GOT3 (cell line): ENCODE measurements at regions not wholly inside any gene's neighbourhood (a gene's known extent, or its start where the extent isn't known, plus 50 kb on each side); places are given as distances from the start of the nearest gene placed in this dataset.
"Not testable (repeated sequence)": the region's sequence is repeated elsewhere in the genome, so short reads cannot be mapped to it uniquely, and the experiment has no call there.

Experiments
- DNase-seq: peaks from one replicate; lab custom pipeline; 2025; ENCODE audit warnings: mixed read lengths; lab: John Stamatoyannopoulos, UW

GRCh38 chr7:108627476-108628051, 57.9 kb downstream of the DNAJB9 start:
- DNase-seq: no peak

- DNase-seq: no peak
These were observed 59.0 kb downstream of the DNAJB9 start for GRCh38 chr7:108628678-108629077.

- DNase-seq: no peak
These were observed 60.2 kb downstream of the DNAJB9 start for GRCh38 chr7:108629651-108630400.

GRCh38 chr7:108634036-108634435, 64.4 kb downstream of the DNAJB9 start:
- DNase-seq: no peak

- no peak for DNase-seq
These were observed 64.9 kb downstream of the DNAJB9 start for GRCh38 chr7:108634535-108634934.

- no peak for DNase-seq
These were observed 67.5 kb downstream of the DNAJB9 start for GRCh38 chr7:108637049-108637621.

- no peak for DNase-seq
These were observed 72.5 kb downstream of the DNAJB9 start for GRCh38 chr7:108642126-108642525.

- no peak for DNase-seq
These were observed 73.5 kb downstream of the DNAJB9 start for GRCh38 chr7:108643136-108643535.

- no peak for DNase-seq
These were observed 79.3 kb downstream of the DNAJB9 start for GRCh38 chr7:108648989-108649388.

- DNase-seq: no peak
These were observed 80.8 kb downstream of the DNAJB9 start for GRCh38 chr7:108650467-108650866.

GRCh38 chr7:108652886-108653285, 83.2 kb downstream of the DNAJB9 start:
- no peak for DNase-seq

GRCh38 chr7:108653526-108653925, 83.9 kb downstream of the DNAJB9 start:
- no peak for DNase-seq

GRCh38 chr7:108657140-108657726, 87.6 kb downstream of the DNAJB9 start:
- DNase-seq: not testable (repeated sequence)

- no peak for DNase-seq
These were observed 89.6 kb downstream of the DNAJB9 start for GRCh38 chr7:108659261-108659660.

GRCh38 chr7:108659867-108660266, 90.2 kb downstream of the DNAJB9 start:
- DNase-seq: no peak

- DNase-seq: no peak
These were observed 90.8 kb downstream of the DNAJB9 start for GRCh38 chr7:108660465-108660864.

GRCh38 chr7:108662783-108663362, 93.2 kb downstream of the DNAJB9 start:
- DNase-seq: no peak

- no peak for DNase-seq
These were observed 94.0 kb downstream of the DNAJB9 start for GRCh38 chr7:108663701-108664100.

- no peak for DNase-seq
These were observed 97.5 kb downstream of the DNAJB9 start for GRCh38 chr7:108667216-108667615.

GRCh38 chr7:108669958-108670357, 100.3 kb downstream of the DNAJB9 start:
- no peak for DNase-seq

GRCh38 chr7:108673699-108674098, 104.0 kb downstream of the DNAJB9 start:
- not testable (repeated sequence) for DNase-seq

- DNase-seq: no peak
These were observed 115.0 kb downstream of the DNAJB9 start for GRCh38 chr7:108684629-108685028.

GRCh38 chr7:108686494-108686893, 116.8 kb downstream of the DNAJB9 start:
- DNase-seq: no peak
